ENCODE measurements at regions not wholly inside any gene's neighbourhood (a gene's known extent, or its start where the extent isn't known, plus 50 kb on each side); places are given as distances from the start of the nearest gene placed in this dataset.

GRCh38 chr15:46312133-46312740 lies 677.4 kb downstream of the SQOR start:
- peak; percentile 63 to 72 (median 66) for TF ChIP-seq CTCF (IDR thresholded peaks at IDR 0.05)
- no peak for TF ChIP-seq POLR2A (IDR thresholded peaks at IDR 0.05)

Measured in uterus (tissue), 2 donors.